HG02798 (cell line): ENCODE measurements at regions not wholly inside any gene's neighbourhood (a gene's known extent, or its start where the extent isn't known, plus 50 kb on each side); places are given as distances from the start of the nearest gene placed in this dataset.
"Not testable (repeated sequence)": the region's sequence is repeated elsewhere in the genome, so short reads cannot be mapped to it uniquely, and the experiment has no call there.

Experiments used
- ATAC-seq: cut with Tn5 transposase; IDR thresholded peaks from one replicate; pipeline ENCODE4 v1.9.1; 2021; ENCODE audit warnings: mild to moderate bottlenecking; ENCODE audit not compliant: unreplicated experiment, poor library complexity

DNA sequence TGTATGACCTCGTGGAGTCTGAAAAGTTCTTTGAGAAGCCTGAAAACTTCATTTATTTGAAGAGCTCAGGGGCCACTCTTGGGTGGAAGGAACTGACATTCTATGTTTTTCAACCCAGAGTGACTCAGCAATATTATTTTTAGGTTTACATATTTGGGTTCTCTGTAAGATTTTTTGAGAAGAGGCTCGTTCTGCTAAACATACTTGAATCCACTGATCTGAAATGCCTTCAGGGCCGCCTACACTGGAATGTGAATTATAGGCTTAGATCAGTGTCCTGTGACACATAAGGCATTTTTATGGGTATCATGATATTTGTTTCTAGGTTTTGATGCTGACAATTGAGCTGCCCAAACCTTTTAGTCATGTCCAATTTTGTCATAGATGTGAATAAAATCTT lies 86.2 kb downstream of the PSAT1 start:
- ATAC-seq: no peak

DNA sequence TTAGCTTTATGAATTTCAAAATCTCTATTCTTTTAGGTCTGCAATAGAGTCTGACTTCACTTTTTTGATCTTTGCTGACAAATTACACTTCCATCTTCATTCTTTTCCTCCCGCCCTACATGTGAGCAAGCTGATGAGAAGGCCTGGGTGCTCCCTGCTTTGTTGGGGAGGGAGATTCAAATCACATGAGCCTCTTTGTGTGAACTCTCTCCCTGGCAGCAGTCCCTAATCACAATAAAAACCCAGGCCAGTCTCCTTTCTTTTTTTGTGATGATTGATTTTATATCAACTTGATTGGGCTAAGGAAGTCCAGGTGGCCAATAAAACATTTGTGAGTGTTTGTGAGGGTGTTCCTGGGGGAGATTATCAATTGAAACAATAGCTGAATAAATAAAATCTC lies 89.4 kb downstream of the PSAT1 start:
- ATAC-seq: no peak

DNA sequence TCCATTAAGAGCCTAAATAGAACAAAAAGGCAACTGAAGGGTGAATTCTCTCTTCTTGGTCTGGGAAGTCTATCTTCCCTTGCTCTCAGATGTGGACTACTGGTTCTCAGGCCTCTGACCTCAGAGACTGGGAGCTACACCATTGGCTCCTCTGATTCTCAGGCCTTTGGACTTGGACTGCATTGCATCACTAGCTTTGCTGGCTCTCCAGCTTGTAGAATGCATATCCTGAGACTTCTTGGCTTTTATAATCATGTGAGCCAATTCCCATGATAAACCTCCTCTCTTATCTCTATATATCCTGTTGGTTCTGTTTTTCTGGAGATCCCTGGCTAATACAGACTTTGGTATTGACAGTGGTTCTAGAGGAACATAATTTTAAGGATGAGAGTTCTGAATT lies 89.8 kb downstream of the PSAT1 start:
- ATAC-seq: no peak

DNA sequence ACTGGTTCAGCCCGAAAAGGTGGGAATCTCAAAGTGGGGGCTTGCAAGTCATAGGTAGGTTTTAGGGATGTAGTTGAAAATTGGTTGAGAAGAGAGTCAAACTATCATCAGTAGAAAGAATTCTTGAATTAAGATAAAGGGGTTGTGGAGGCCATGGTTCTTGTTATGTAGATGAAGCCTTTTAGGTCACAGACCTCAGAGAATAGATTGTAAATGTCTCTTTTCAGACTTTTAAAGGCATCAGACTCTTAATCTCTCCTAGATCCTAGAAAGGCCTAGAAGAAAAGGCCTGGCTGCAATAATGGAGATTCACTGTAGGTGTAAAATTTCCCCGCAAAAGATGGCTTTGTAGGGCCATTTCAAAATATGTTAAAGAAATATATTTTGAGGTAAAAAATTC lies 96.4 kb downstream of the PSAT1 start:
- ATAC-seq: no peak

DNA sequence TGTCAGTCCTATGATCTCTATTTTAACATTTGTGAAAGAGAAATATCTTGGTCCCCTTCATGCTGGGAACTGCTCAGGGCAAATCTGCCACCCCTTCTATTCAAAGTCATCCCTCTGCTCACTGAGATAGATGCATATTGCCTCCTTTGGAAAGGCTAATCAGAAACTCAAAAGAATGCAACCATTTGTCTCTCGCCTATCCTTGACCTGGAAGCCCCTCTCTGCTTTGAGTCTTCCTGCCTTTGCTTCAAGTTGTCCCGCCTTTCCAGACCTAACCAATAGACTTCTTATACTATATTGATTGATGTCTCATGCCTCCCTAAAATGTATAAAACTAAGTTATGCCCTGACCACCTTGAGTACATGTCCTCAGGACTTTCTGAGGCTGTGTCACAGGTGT lies 97.0 kb downstream of the PSAT1 start:
- ATAC-seq: no peak

DNA sequence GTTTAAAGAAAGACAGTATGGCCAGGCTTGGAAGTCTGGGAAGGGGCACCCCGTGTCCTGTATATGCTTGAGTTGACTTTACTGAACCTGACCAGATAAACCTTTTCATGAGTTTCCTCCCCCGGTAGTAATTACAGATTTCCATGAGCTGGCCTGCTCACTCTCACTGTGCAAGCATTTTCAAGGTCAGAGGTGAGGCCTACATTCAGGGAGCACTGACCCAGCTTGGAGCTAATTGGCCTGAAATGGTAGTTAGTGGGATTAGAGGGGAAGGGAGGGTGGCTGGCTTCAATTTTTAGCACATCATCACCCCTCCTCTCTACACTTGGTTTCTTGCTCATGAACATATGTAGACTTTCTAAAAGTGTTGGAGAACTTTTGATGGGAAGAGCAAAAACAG lies 99.2 kb downstream of the PSAT1 start:
- ATAC-seq: no peak

DNA sequence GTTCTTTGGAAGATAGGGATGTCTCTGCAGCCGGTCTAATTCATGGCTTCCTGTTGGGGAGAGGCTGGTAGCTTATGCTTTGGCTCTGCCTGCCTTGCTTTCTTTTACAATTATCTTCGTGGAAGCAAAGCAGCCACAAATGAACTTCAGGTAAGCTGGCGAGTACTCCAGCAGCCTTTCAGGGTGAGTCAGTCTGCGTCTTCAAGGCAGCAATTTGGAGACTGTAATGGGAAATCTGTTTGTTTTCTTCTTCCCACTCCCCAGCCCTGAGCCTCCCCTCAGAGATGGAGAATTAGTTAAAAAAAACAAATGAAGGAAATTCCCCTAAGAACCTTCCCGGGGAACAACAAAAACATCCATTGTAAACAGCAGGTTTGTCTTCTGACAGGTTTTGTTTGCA lies 100.1 kb downstream of the PSAT1 start:
- no peak for ATAC-seq

DNA sequence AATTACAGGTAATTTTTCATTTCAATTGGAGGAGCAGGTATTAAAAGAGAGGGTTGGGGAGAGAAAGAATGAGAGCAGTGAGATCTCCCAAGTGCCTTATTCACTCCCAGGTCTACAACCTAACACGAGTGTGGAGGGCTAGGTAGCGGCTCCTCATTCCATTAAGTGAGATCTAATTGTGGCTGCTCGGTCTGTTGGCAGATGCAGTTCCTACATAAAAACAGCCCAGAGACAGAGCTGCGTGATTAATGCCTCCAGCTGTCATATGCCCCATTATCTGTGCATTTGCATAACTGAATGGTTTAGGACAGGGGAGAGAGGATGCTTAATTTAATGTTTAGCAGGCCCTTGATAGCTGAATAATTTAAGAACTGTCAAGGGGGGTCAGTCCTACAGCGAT lies 100.5 kb downstream of the PSAT1 start:
- no peak for ATAC-seq

DNA sequence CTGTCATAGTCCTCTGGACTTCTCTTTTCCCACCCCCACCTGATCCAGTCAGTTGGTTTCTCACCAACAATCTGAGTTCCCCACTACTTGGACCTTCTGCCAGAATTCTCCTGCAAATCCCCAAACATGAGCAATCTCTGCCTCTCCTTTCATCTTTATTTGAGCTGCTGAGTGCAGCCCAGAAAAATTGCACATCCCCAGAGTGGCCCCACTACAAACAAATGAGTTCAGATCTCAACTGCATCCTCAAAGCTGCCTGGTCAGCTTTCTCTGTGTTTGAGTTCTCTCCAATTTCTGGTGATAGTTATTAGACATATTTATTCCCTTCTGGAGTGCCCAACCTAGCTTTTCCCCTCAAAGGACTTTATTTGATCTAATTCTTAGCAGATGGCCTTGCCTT lies 102.2 kb downstream of the PSAT1 start:
- ATAC-seq: no peak

DNA sequence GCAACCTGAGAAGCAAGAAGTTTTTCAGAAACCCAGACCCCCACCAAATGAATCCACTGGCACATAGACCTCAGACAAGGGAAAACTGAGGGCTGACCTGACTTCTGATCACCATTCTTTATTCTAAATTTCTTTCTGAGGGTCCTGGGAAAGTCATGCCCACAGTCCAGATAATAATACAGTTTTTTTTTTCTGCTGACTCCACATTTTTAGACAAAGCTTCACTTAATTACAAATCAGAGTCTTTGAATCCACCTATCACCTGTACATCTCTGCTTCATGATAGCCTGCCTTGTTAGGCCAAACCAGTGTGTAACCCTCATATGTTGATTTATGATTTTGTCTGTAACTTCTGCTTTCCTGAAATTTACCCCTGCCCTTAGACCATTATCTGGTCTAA lies 103.6 kb downstream of the PSAT1 start:
- no peak for ATAC-seq

DNA sequence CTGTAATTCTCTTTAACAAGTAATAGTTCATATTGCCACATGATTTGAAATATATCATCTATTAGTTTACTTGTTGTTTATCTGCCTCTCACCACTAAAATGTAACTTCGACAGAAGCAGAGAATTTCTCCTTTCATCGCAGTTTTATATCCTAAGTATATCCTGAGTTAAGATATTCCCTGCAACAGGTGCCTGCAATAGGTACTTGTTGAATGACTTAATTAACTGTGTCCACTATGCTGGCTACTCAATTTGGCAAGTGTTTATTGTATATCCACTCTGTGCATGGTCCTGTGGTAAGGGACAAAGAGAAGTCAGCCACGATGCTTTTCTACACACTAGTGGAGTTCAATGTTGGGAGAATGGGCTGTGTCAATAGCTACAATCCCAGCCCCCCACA lies 108.5 kb downstream of the PSAT1 start:
- no peak for ATAC-seq

DNA sequence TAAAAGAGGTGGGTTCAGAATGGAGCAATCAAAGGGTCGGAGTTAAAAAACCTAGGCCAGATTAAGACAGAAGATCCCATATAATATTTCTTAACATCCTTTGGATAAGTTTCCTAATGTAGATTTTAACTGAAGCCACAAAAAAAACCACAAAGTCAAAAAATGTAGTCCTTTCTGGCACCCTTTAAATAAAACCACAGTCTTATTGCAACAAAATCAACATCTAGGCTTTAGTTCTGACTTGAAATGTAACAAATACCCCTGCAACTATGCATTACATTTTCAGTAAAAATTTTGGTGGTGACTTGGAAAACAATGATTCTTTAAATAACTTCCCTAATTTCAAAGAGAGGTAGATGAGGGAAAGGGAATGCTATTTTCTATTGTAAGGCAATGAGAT lies 109.2 kb downstream of the PSAT1 start:
- no peak for ATAC-seq

DNA sequence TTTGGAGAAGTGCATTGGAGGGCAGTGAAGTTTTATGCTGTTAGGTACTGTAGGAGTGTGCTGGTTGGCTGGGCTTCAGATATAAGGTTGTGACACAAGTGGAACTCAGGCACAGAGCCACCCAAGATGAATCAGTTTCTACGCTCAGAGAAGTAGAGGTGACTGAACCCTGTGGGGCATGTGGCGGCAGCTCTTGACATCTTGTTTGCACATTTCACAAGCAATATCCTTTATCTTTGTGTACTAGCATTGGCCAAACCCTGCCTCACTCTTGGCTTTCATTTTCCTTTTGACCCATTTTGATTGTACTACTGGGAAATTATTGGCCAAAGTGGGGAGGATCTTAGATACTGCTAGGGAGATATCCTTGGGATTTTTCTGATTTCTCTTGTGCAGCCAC lies 110.0 kb downstream of the PSAT1 start:
- ATAC-seq: no peak

DNA sequence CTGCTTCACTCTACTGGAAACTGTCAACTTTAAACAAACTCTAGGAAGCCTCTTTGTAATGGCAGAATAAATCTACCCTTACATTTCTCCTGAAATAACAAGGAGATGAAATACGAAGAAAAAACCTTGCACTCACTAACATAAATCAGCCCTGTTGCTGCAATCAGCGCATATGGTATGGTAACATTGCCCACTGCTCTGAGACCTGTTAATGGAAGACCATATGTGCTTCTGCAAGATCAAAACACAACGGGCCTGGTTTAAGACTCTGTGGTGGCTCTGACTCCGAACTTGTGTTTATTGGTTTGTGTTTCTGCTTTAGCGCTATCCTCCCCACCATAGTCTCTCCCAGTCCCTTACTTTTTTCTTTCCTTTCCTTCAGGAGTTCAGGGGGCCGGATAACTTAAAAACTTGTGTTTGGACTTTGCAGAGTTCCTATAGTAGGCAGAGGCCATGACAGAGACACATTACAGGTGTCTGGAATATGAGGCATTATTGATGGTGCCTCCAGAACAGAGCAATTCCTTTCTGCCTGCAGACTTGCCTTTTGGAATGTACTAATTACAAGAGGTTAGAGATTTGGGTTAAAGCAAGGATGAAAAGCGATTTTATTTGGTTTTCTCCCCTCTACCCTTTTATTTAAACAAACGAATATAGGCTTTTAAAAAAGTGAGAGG lies 110.8 kb downstream of the PSAT1 start:
- ATAC-seq: no peak

DNA sequence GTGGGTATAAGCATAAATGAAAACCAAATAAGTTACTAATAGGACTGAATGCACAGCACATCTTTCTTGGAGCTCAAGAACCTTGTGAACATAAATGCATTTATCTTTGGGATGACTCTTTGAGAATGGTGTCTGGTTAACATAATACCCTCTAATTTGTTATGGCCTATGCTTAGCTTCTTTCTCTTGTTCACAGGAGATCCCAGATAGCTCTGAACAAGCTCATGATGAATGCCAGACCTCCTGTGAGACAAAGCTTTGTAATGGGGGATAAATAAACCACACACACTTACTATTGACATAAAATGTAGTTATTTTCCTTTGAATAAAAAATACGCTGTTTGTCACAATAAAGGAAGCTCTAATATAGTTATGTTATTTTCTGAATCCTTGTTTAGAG lies 111.5 kb downstream of the PSAT1 start:
- no peak for ATAC-seq

DNA sequence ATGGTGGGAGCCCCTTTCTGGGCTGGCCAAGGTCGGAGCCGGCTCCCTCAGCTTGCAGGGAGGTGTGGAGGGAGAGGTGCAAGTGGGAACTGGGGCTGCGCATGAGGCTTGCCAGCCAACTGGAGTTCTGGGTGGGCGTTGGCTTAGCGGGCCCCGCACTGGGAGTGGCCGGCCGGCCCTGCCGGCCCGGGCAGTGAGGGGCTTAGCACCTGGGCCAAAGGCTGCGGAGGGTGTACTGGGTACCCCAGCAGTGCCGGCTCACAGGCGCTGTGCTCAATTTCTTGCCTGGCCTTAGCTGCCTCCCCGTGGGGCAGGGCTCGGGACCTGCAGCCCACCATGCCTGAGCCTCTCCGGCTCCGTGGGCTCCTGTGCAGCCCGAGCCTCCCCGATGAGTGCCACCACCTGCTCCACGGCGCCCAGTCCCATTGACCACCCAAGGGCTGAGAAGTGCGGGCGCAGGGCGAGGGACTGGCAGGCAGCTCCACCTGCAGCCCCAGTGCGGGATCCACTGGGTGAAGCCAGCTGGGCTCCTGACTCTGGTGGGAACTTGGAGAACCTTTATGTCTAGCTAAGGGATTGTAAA lies 113.1 kb downstream of the PSAT1 start:
- not testable (repeated sequence) for ATAC-seq

DNA sequence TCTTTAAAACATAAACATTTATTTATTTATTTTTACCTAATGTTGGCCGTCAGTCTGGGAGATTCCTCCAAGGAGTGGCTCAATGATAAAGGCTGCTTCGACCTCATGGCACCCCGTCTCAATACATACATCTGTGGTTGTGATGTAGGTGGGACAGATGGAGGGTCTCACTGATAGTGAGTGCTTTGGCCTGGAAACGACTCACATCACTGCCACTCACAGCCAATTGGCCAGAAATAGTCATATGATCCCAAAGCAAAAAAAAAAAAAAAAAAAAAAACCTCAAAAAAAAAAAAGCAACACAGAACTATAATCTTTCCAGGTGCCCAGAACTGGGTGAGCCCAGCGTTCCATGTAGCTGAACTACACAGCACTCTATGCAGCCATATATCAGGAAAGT lies 125.4 kb downstream of the PSAT1 start:
- no peak for ATAC-seq

DNA sequence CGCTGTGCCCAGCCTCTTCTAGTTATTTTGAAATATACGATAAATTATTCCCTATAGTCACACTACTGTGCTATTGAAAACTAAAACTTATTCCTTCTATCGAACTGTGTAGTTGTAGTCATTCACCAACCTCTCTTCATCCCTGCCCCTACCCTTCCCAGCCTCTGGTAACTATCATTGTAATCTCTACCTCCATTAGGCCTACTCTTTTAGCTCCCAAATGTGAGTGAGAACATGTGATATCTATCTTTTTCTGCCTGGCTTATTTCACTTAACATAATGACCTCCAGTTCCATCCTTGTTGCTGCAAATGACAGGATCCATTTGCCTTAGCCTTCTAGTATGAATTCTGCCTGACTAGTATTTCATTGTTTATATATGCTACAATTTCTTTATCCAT lies 127.4 kb downstream of the PSAT1 start:
- no peak for ATAC-seq

DNA sequence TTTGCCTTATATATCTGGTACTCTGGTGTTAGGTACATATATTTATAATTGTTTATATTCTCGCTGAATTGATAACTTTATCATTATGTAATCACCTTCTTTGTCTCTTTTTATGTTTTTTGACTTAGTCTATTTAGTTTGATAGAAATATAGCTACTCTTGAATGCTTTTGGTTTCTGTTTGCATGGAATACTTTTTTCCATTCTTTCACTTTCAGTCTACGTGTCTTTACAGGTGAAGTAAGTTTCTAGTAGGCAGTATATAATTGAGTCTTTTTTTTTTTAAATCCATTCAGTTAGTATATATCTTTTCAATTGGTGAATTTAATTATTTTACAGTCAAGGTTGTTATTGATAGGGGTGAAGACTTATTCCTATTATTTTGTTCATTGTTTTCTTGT lies 131.7 kb downstream of the PSAT1 start:
- no peak for ATAC-seq

DNA sequence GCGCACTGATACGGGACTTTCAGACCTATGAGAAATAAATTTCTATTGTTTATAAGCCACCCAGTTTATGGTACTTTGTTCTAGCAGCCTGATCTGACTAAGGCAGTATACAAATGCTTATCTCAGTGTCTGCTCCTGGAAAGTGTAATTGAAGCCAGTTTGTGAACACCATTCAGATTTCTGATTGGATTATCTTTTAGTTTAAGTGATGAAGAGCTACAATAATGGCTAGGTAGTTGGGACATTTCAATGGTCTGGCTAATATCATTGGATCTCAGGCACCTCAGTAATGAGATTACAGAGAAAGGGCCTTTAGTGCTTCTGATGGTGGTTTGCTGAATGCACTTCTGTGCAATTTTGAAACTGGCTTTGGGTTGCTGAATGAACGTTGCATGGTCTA lies 133.5 kb downstream of the PSAT1 start:
- ATAC-seq: no peak

DNA sequence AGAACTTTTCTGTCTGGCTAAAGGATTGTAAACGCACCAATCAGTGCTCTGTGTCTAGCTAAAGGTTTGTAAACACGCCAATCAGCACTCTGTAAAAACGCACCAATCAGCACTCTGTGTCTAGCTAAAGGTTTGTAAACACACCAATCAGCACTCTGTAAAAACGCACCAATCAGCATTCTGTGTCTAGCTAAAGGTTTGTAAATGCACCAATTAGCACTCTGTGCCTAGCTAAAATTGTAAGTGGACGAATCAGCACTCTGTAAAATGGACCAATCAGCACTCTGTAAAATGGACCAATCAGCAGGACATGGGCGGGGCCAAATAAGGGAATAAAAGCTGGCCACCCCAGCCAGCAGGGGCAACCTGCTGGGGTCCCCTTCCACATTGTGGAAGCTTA lies 134.1 kb downstream of the PSAT1 start:
- not testable (repeated sequence) for ATAC-seq

DNA sequence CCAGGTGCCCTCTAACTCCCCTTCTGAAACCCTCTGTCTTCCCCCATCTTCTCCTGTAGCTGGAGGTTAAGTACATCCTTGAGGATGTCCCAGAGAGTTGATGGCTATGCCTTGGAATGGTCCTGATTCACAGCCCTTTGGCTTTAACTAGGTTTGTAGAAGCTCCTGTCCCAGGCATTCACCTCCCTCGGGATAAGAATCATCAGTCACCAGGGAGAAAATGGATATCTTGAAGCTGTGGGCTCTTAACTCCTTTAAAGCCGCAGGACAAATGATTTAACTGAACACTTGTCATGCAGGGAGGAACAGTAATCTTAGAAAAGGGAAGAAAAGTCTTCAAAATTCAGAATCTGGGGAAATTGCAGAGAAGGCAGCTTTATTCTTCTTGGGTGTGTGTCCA lies 139.9 kb downstream of the PSAT1 start:
- no peak for ATAC-seq

DNA sequence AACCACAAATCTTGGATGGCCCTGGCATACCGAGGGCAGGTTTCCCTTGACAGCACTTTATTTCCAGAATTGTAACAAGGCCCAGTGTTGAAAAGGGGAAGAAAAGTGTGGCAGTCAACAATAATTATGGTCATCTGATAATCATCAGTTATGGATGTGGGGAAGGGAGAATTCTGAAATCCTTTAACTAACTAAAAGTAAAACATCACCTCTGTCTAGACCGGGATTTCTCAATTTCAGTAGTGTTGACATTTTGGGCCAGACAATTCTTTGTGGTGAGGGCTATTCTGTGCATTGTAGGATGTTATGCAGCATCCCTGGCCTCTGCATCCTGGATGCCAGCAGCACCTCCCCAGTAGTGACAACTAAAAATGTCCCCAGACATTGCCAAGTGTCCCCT lies 140.4 kb downstream of the PSAT1 start:
- ATAC-seq: no peak
